ENCODE measurements at regions not wholly inside any gene's neighbourhood (a gene's known extent, or its start where the extent isn't known, plus 50 kb on each side); places are given as distances from the start of the nearest gene placed in this dataset.

- no peak for DNase-seq
- Histone ChIP-seq H3K27me3 (no peaks in the 10 kb centered on the region), H3K9me3 (no peaks in the 10 kb centered on the region), H3K4me1 (no peaks in the 10 kb centered on the region), H3K4me3 (no peak overlapping the region), H3K27ac (no peak overlapping the region), H3K36me3 (ENCODE audit: low read depth, missing control alignments) (no peaks in the 10 kb centered on the region)
- WGBS, 2 donors, result 53 to 63% methylated on average over 1 of the region's 1 CpG
- TF ChIP-seq CTCF (IDR thresholded peaks at IDR 0.05) (no peak), POLR2A (IDR thresholded peaks at IDR 0.05) (no peak)
- intact Hi-C loops (cut with DNase I; ENCODE audit: low total_unique reads), result no loop called here
These were observed 1561.5 kb upstream of the ZEB2 start for GRCh38 chr2:146081459-146081858.

- no peaks in the 10 kb centered on the region for H3K9me3 ChIP-seq
- no peaks in the 10 kb centered on the region for H3K36me3 ChIP-seq (ENCODE audit: low read depth, missing control alignments)
- intact Hi-C loops (cut with DNase I; ENCODE audit: low total_unique reads), result no loop called here
- TF ChIP-seq POLR2A (IDR thresholded peaks at IDR 0.05) (no peak), CTCF (IDR thresholded peaks at IDR 0.05) (no peak)
- 88 to 91% methylated on average over 2 of the region's 2 CpGs for WGBS, 2 donors
- no peaks in the 10 kb centered on the region for H3K4me1 ChIP-seq
- no peak for DNase-seq
- no peak overlapping the region for H3K27ac ChIP-seq
- no peaks in the 10 kb centered on the region for H3K27me3 ChIP-seq
- no peak overlapping the region for H3K4me3 ChIP-seq
These were observed 1561.0 kb upstream of the ZEB2 start for GRCh38 chr2:146080925-146081324.

GRCh38 chr2:146079216-146079615 lies 1559.3 kb upstream of the ZEB2 start:
- Histone ChIP-seq H3K4me3 (no peak overlapping the region), H3K9me3 (no peaks in the 10 kb centered on the region), H3K27me3 (no peaks in the 10 kb centered on the region), H3K27ac (no peak overlapping the region), H3K4me1 (no peaks in the 10 kb centered on the region), H3K36me3 (ENCODE audit: low read depth, missing control alignments) (no peaks in the 10 kb centered on the region)
- WGBS, 2 donors, result 80 to 83% methylated on average over 1 of the region's 1 CpG
- intact Hi-C loops (cut with DNase I; ENCODE audit: low total_unique reads), result no loop called here
- TF ChIP-seq POLR2A (IDR thresholded peaks at IDR 0.05) (no peak), CTCF (IDR thresholded peaks at IDR 0.05) (no peak)
- no peak for DNase-seq

- no peak for DNase-seq
- WGBS, 2 donors, result 94 to 95% methylated on average over 1 of the region's 1 CpG
- intact Hi-C loops (cut with DNase I; ENCODE audit: low total_unique reads), result no loop called here
- TF ChIP-seq POLR2A (IDR thresholded peaks at IDR 0.05), result no peak
- no peak for TF ChIP-seq CTCF (IDR thresholded peaks at IDR 0.05)
- Histone ChIP-seq H3K4me3 (no peak overlapping the region), H3K4me1 (no peaks in the 10 kb centered on the region), H3K36me3 (ENCODE audit: low read depth, missing control alignments) (no peaks in the 10 kb centered on the region), H3K27ac (no peak overlapping the region), H3K9me3 (no peaks in the 10 kb centered on the region), H3K27me3 (no peaks in the 10 kb centered on the region)
These were observed 1557.2 kb upstream of the ZEB2 start for GRCh38 chr2:146077156-146077555.

GRCh38 chr2:146068051-146068450 lies 1548.1 kb upstream of the ZEB2 start:
- H3K27me3 ChIP-seq, result no peaks in the 10 kb centered on the region
- TF ChIP-seq POLR2A (IDR thresholded peaks at IDR 0.05) (no peak), CTCF (IDR thresholded peaks at IDR 0.05) (no peak)
- no peaks in the 10 kb centered on the region for H3K4me1 ChIP-seq
- intact Hi-C loops (cut with DNase I; ENCODE audit: low total_unique reads), result no loop called here
- DNase-seq, result no peak
- H3K27ac ChIP-seq, result no peak overlapping the region
- H3K36me3 ChIP-seq (ENCODE audit: low read depth, missing control alignments), result no peaks in the 10 kb centered on the region
- no peaks in the 10 kb centered on the region for H3K9me3 ChIP-seq
- no peak overlapping the region for H3K4me3 ChIP-seq

Measured in testis (tissue), 2 donors.